ENCODE measurements at regions not wholly inside any gene's neighbourhood (a gene's known extent, or its start where the extent isn't known, plus 50 kb on each side); places are given as distances from the start of the nearest gene placed in this dataset.
"Not testable (repeated sequence)": the region's sequence is repeated elsewhere in the genome, so short reads cannot be mapped to it uniquely, and the experiment has no call there.

GRCh38 chr7:97305589-97305988 is 188.1 kb downstream of the SDHAF3 start:
- intact Hi-C loops (cut with DNase I) = no loop called here
- WGBS, 2 donors = 85 to 92% methylated on average over 8 of the region's 8 CpGs
- H3K4me3 ChIP-seq = no peak overlapping the region
- DNase-seq = no peak
- H3K36me3 ChIP-seq = no peaks in the 10 kb centered on the region
- H3K9me3 ChIP-seq = no peaks in the 10 kb centered on the region
- H3K27ac ChIP-seq = no peak overlapping the region
- no peaks in the 10 kb centered on the region for H3K4me1 ChIP-seq
- no peaks in the 10 kb centered on the region for H3K27me3 ChIP-seq
- TF ChIP-seq EP300 (IDR thresholded peaks at IDR 0.05) (no peak), CTCF (IDR thresholded peaks at IDR 0.05) (no peak), POLR2A (IDR thresholded peaks at IDR 0.05) (no peak), POLR2AphosphoS5 (IDR thresholded peaks at IDR 0.05) (no peak)

- Histone ChIP-seq H3K9me3 (no peaks in the 10 kb centered on the region), H3K27me3 (no peaks in the 10 kb centered on the region), H3K27ac (no peak overlapping the region), H3K36me3 (no peaks in the 10 kb centered on the region), H3K4me1 (no peaks in the 10 kb centered on the region), H3K4me3 (no peak overlapping the region)
- 82 to 84% methylated on average over 3 of the region's 3 CpGs for WGBS, 2 donors
- intact Hi-C loops (cut with DNase I) = no loop called here
- no peak for DNase-seq
- TF ChIP-seq CTCF (IDR thresholded peaks at IDR 0.05) (no peak), POLR2AphosphoS5 (IDR thresholded peaks at IDR 0.05) (no peak), EP300 (IDR thresholded peaks at IDR 0.05) (no peak), POLR2A (IDR thresholded peaks at IDR 0.05) (no peak)
These were observed 190.1 kb downstream of the SDHAF3 start for GRCh38 chr7:97307521-97308108.

- Histone ChIP-seq H3K36me3 (no peaks in the 10 kb centered on the region), H3K27me3 (no peaks in the 10 kb centered on the region), H3K9me3 (no peaks in the 10 kb centered on the region), H3K4me1 (no peaks in the 10 kb centered on the region), H3K4me3 (no peak overlapping the region), H3K27ac (no peak overlapping the region)
- intact Hi-C loops (cut with DNase I) = no loop called here
- TF ChIP-seq CTCF (IDR thresholded peaks at IDR 0.05) (no peak), EP300 (IDR thresholded peaks at IDR 0.05) (no peak), POLR2AphosphoS5 (IDR thresholded peaks at IDR 0.05) (no peak), POLR2A (IDR thresholded peaks at IDR 0.05) (no peak)
- 23 to 67% methylated on average over 4 of the region's 4 CpGs for WGBS, 2 donors
- DNase-seq = no peak
These were observed 196.4 kb downstream of the SDHAF3 start for GRCh38 chr7:97313900-97314299.

GRCh38 chr7:97317575-97317974 is 200.1 kb downstream of the SDHAF3 start:
- no peak for DNase-seq
- WGBS, 2 donors = 55 to 84% methylated on average over 1 of the region's 1 CpG
- H3K27ac ChIP-seq = no peak overlapping the region
- TF ChIP-seq EP300 (IDR thresholded peaks at IDR 0.05) (no peak), POLR2A (IDR thresholded peaks at IDR 0.05) (no peak), CTCF (IDR thresholded peaks at IDR 0.05) (no peak), POLR2AphosphoS5 (IDR thresholded peaks at IDR 0.05) (no peak)
- intact Hi-C loops (cut with DNase I) = no loop called here
- H3K27me3 ChIP-seq = no peaks in the 10 kb centered on the region
- no peaks in the 10 kb centered on the region for H3K36me3 ChIP-seq
- H3K4me3 ChIP-seq = no peak overlapping the region
- H3K4me1 ChIP-seq = no peaks in the 10 kb centered on the region
- no peaks in the 10 kb centered on the region for H3K9me3 ChIP-seq

- H3K36me3 ChIP-seq; intact Hi-C loops (cut with DNase I); H3K4me1 ChIP-seq; DNase-seq; H3K9me3 ChIP-seq; H3K27ac ChIP-seq; H3K27me3 ChIP-seq; H3K4me3 ChIP-seq: not testable (repeated sequence)
- 73 to 82% methylated on average over 9 of the region's 9 CpGs for WGBS, 2 donors
These were observed 212.4 kb downstream of the SDHAF3 start for GRCh38 chr7:97329871-97330270.

Data from sigmoid colon (tissue), 6 donors.